SK-N-MC (cell line): ENCODE measurements at regions not wholly inside any gene's neighbourhood (a gene's known extent, or its start where the extent isn't known, plus 50 kb on each side); places are given as distances from the start of the nearest gene placed in this dataset.

ENCODE experiments used
- EZH2 ChIP-seq: fragments of 200-600 bp; sonication (generic); IDR thresholded peaks from one replicate; pipeline ENCODE4 v1.6.1; 2017; ENCODE audit warnings: antibody characterized with exemption
- POLR2AphosphoS5 ChIP-seq: IDR thresholded peaks from 2 replicates; pipeline ENCODE4 v1.6.1; 2012; ENCODE audit warnings: mild to moderate bottlenecking, low read depth, low read length, borderline replicate concordance

- TF ChIP-seq POLR2AphosphoS5: no peak
- no peak for TF ChIP-seq EZH2
Observed at GRCh38 chr7:16212610-16213009, 208.7 kb downstream of the CRPPA start.
